ELF-1 (cell line): ENCODE measurements at regions not wholly inside any gene's neighbourhood (a gene's known extent, or its start where the extent isn't known, plus 50 kb on each side); places are given as distances from the start of the nearest gene placed in this dataset.
"Not testable (repeated sequence)": the region's sequence is repeated elsewhere in the genome, so short reads cannot be mapped to it uniquely, and the experiment has no call there.

Experiments
- DNase-seq: peaks from one replicate; pipeline ENCODE4 v3.0.0-alpha.2; 2016; ENCODE audit warnings: low read depth, low spot score

DNA sequence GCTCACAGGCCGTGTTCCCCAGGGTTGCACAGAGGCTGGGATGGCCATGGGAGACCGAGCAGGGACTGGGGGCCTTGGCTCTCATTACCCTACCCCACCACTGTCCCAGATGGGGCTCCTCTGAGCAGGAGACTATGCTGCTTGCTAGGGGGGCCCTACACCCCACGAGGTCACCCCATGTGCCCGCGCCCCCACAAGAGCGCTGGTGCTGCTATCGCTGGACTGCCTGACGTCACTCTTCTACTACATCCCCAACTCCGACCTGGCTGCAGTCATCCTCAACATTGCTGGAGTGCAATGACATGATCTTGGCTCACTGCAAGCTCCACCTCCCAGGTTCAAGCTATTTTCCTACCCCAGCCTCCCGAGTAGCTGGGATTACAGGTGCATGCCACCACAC is 307.7 kb downstream of the ARRDC4 start:
- DNase-seq: no peak

DNA sequence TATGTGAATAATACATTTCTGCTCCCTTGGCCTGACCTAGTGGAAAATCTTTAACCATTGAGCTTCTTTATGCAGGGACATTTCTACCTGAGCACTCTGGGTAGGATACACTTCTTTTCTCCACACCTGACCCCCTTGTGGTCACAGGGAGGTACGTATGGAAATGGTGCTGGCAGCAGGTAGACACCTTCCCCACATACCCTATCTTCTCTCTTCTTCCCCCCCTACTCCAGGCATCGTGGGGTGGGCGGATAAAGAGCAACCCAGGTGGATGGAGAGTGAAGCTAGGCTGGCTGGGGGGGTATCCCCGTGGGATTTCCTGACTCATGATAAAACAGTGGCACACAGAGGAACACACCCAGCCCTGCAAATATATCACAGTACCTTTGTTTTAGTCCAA is 312.1 kb downstream of the ARRDC4 start:
- no peak for DNase-seq

DNA sequence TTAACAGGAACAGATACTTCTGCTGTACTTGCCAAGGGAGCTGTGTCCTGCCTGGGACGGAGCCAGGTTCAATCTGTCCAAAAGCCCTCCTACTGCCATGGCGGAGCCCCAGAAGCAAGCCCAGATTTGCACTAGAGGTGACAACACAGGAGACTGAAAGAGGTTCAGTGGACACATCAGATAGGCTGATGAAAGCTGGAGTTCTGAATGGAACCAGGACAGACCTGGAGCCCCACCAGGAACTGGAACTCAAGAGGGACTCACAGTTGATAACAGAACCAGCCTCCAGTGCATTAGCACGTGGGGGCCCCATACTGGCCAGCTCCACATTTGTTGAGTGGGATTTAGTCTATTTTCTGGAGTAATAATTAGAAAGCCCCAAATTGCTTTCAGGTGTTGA is 315.5 kb downstream of the ARRDC4 start:
- no peak for DNase-seq

DNA sequence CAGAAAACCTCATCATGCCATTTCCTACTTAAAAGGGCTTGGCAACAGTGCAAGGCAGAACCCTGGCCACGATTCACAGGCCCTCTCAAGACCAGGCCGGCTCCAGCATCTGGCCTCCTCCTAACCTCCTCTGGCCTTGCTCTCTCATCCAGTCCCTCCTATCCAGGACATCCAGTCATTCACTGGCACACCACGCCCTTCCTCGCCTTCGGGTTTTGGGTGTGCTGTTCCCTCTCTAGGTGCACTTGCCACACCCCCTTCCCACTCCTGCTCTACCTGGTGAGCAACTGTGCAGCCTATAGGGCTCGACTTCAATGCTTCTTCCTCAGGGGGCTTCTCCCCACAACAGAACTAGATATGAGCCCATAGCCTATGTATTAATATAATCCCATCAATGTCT is 317.1 kb downstream of the ARRDC4 start:
- no peak for DNase-seq

DNA sequence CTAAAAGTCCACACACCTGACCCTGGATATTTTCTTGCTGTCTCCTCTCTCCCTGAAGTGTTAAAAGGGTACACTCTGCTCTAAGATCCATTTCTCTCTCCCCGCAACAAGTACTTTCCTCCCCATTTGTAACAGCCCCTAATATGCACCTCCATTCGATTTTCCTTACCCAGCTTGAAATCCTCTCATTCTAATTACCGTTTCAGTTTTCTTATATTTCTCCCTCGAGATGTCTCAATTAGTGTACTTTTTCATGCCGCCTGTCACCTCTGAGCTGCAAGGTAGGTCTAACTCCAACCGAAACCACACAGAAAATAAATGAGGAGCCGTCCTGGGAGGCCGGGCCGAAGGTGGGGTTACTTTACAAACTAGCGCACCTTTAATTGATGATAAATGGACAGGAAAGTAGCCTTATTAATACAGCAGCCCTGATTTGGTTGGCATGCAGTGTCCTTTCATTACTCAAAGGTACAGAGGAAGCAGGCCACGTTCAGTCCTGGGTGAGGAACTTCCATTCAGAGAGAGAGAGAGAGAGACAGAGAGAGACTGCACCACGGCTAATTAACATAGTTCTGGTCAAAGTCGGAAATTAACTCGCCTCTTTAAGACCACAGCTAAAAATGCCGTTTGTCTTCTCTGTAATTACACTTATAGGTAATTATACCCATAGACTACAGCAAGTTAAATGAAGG is 319.9 kb downstream of the ARRDC4 start:
- DNase-seq: no peak

- no peak for DNase-seq
Observed at GRCh38 chr15:98281130-98281529, 320.6 kb downstream of the ARRDC4 start.

GRCh38 chr15:98282656-98283332 is 322.3 kb downstream of the ARRDC4 start:
- DNase-seq: no peak

GRCh38 chr15:98286200-98286599 is 325.7 kb downstream of the ARRDC4 start:
- no peak for DNase-seq

DNA sequence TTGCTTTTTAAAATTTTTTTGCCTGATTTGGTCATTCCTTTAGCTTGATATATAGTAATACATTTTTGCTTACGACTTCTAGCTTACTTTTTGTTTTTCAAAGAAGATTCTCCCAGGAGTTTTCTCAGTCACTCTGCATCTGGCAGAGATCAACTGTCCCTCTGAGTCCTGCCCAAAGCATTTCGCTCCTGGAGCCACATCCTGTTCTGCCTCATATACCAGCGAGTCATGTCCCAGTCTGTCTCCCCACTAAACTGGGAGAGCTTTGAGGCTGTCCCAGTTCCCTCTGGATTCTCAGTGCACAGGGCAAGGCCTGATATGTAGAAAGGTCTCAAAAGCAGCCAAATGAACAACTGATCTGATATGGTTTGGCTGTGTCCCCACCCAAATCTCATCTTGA is 326.3 kb downstream of the ARRDC4 start:
- DNase-seq: no peak

DNA sequence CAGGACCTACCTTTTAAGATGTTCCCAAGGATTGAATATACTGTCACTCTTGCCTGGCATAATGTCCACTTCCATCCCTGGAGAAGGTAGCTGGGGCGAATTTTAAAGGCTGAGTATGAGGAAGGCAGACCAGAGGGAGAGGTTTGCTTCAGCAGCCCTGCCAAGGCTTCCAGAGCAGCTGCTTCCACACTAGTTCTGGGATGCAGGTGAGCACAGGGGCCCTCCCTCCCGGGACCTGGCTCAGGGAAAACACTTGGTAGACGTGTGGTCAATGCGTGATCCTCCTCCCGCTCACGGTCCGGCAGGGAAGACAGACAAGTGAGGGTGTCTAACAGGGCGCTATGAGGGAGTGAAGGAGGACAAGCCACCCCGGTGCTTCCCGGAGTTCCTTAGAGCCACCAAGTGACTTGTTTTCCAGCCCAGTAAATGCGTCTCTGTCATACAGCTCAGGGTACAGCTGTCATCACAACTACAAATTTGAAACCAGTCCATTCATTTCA is 327.6 kb downstream of the ARRDC4 start:
- no peak for DNase-seq

- no peak for DNase-seq
Observed at GRCh38 chr15:98289747-98290146, 329.2 kb downstream of the ARRDC4 start.

- DNase-seq: peak; percentile 83
Observed at GRCh38 chr15:98292442-98293240, 332.1 kb downstream of the ARRDC4 start.

GRCh38 chr15:98294126-98294525 is 333.6 kb downstream of the ARRDC4 start:
- no peak for DNase-seq

- DNase-seq: not testable (repeated sequence)
Observed at GRCh38 chr15:98295101-98295759, 334.7 kb downstream of the ARRDC4 start.

DNA sequence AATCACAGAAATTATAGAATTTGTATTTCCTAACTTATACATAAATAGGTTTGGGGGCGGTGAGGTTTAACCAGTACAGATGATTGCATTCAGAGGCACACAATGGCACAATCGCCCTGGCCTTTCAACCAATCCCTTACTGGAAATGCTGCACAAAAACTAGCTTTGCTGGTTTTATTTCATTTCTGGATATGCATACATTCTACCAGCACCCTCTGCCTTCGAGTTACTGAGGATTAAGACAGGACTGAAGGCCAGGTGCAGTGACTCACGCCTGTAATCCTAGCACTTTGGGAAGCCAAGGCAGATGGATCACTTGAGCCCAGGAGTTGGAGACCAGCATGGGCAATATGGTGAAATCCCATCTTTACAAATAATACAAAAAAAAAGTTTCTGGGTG is 336.1 kb downstream of the ARRDC4 start:
- DNase-seq: no peak

GRCh38 chr15:98304371-98304770 is 343.9 kb downstream of the ARRDC4 start:
- no peak for DNase-seq

DNA sequence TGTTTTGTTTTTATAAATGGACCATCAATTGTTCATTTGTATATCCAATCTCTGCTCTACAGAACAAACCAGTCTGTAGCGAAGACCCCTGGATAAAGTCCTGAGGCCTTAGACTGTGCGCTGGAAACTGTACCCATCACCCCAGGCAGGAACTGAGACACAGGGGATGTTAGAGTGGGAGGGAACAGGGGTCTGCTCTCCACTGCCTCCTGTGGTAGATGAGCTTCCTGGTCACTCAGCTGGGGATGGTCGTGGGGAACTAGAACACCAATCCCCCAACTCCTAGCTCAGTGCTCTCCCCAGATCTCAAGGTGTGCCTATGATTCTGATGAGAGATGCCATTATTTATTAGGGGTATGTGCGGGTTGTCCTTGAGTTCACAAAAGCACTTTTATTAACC is 340.2 kb upstream of the IGF1R start:
- no peak for DNase-seq

DNA sequence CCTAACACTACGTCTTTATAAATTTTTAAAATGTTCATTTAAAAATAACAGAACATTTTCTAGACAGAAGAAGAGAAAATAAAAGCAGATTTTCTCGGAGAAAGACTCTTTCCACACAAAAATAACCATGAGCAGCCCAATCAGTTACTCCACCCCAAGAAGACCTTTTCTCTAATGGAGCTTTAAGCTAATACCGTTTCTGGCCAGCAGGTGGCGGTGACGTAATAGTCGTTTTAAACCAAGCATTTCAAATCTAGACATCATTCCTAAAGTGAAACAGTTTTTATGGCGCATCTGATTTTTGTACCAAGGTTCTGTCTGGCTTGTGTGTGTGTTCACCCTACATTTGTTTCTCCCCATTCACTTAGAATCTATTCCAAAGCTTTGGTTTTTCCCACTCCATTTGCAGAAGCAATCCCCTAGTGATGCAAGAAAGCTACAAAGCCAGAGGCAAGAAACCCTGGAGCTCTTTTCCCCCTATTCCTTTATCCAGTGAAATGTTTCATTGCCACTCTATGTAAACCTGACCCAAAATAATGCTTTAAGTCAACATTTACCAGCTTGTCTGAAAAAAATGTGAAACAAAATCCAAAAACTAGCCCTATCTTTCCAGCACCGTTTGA is 336.7 kb upstream of the IGF1R start:
- peak; percentile 79 for DNase-seq

- DNase-seq: no peak
Observed at GRCh38 chr15:98312913-98313312, 335.4 kb upstream of the IGF1R start.

DNA sequence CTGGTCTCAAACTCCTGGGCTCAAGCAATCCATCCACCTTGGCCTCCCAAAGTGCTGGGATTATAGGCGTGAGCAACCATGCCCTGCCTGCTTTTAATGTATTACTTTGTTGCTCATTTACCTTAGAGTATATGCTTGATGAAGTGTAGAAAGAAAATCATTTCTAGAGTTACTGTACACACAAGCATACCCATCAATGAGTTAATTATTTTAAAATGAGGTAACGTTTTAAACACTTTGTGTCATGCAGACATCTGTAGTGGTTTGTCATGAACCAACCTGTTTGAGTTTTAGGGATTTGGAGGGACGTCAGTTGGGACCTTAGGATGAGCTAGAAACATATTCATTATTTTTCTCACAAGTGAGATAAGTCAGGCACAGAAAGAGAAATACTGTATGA is 332.4 kb upstream of the IGF1R start:
- DNase-seq: no peak

DNA sequence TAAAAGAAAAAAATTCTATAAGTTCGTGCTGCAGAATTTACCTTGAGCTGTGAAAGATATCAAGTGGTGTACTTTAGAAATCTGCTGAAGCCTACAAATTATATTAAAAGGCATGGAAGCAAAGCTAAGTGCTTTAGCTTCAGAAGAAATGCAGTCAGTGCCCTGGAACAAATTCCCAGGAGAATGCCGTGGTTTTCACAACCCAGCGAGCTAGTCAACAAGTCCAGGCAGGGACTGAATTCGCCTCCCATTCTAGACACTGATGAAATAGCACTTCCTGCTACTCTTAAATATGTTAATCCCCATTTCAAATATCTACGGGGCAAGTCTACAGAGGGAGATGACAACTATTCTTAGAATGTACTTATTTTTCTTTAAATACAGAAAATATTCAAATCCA is 326.4 kb upstream of the IGF1R start:
- DNase-seq: no peak

- DNase-seq: no peak
Observed at GRCh38 chr15:98322581-98322980, 325.8 kb upstream of the IGF1R start.
